GM19328 (cell line): ENCODE measurements at regions not wholly inside any gene's neighbourhood (a gene's known extent, or its start where the extent isn't known, plus 50 kb on each side); places are given as distances from the start of the nearest gene placed in this dataset.
"Not testable (repeated sequence)": the region's sequence is repeated elsewhere in the genome, so short reads cannot be mapped to it uniquely, and the experiment has no call there.

Experiments used
- ATAC-seq: cut with Tn5 transposase; IDR thresholded peaks from one replicate; pipeline ENCODE4 v1.9.1; 2021; ENCODE audit warnings: mild to moderate bottlenecking, moderate library complexity; ENCODE audit not compliant: unreplicated experiment

DNA sequence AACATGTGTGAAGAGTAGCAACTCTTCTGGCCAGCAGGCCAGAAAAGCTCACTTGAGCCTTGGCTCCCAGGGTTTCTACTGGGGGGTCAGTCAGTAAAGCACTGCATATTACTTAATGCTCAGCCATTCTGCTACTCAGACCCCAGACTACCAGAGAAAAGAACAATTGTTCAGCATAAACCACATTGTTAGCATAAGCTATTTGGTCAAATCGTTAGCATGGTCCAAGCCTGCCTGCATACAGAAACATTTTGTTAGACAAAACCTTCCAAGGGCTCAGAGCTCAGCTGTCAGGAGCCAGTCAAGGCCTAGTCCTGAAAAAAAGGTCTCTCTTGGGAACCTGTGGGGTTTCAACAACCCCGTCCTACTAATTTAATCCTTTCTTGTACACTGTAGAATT, 449.3 kb downstream of the PRR16 start:
- no peak for ATAC-seq

DNA sequence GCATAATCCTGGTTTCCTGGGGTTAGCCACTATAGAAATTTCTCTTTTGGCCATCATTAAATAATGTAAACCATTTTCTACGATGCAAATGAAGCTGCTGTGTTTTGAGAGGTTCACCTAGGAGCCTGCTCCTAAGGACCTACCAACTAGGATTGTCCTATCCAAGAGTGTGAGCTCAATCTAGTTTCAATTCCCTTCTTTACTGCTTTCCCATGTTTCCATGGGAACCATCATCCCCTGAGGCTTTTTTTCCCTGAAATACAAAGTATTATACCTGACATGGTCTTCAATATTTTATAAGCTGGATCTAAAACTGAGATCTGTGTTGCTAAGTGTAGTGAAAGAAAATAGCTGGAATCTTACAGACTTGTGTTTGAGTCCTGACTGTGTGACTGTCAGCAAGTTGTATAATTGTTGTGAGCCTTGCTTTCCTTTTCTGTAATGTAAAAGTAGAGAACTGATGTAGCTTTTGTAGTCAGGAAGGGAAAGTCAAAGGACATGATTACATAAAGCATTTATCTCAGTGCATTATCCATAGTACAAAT, 453.2 kb downstream of the PRR16 start:
- ATAC-seq = no peak

DNA sequence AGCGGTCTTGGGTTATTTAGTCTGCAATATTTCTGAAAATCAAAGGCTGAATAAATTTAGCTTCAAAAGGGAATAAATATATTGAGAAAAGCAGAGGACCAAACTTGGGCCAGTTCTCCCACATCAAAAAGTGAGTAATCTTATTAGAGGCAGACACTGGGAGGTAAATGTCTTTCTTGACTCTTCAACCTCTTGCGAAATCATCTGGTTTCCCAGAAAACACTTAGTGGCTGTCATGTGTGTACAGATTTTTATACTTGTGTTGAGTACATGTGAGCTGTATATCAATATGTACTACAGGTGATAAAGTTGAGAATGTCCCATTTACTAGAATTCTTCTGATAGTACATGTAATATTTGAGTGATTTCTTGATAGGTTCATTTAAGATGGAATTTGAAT, 454.9 kb downstream of the PRR16 start:
- no peak for ATAC-seq

DNA sequence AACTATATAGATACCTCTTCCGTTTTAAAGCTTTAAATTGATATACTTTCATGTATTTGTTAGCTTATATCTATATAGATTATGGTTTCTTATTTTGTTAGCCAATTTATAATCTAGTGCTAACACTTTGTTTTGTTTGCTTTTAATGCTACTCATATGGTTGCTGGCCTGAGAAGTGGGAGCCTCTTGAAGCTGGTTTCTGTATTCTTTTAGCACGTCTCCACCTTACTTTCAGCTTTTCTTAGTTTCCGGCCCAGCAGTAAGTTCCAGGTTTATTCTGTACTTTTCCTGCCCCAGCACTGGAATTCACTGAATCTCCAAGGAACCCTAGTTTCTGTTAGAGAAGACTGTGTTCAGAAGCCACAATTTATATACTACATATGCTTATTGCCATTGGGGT, 458.9 kb downstream of the PRR16 start:
- ATAC-seq = no peak

DNA sequence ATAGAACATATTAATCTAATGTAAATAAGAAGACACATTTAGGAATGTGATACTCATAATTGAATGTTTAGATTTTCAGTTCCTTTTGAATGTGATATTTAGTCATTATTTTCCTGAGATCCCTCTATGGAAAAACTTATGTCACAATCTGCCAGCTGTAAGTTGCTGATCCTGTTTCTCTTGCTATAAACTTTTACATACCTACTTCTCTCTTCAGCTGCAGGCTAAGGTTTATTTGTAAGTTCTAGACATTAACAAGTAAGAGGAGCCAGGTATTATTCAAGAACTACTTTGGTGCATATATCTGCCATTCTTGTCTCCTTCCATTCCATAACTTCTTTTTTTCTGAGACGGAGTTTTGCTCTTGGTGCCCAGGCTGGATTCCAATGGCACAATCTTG, 462.4 kb downstream of the PRR16 start:
- ATAC-seq = no peak

DNA sequence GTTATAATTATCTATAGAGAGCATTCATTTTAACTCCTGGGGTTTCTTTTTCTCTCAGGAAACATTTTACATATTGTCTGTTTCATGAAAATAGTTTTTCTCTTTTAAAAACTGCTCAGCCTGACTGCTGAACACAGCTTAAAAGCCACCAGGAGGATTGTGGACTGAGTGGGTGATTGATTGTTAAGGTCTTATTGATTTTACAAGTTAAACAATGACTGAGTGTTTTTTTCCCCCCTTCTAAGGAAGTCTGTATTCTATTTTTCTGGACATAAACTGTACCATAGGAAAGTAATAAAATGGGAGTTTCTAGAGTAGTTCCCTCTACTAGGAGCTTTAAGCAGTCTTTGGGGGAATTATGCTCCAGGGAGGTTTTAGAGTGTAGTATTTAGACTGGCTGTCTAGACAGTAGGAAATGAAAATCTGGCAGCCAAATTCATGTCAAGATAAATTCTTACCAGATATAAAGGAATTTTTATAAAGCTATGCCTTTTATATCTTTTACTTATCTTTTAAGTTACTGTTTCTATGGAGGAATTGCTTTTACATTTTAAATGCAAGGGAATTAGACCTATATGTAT, 463.9 kb downstream of the PRR16 start:
- no peak for ATAC-seq

DNA sequence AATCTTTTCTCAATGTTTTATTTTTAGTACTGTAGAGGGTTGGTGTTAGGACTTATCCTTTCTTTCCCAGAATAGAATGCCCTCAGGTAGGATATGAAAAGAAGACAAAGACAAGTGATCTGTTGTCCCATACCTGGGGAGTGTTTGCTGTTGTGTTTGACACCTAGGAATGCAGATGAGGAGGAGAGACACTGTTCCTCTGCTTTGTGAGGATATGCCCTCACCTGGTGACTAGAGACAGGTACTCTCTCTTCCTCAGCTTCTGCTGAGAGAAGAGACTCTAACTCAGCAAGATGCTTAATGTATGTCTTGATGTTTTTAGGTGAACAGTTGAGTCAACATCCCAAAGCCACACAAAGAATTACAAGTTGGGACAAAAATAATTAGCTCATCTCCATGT, 468.4 kb downstream of the PRR16 start:
- no peak for ATAC-seq

DNA sequence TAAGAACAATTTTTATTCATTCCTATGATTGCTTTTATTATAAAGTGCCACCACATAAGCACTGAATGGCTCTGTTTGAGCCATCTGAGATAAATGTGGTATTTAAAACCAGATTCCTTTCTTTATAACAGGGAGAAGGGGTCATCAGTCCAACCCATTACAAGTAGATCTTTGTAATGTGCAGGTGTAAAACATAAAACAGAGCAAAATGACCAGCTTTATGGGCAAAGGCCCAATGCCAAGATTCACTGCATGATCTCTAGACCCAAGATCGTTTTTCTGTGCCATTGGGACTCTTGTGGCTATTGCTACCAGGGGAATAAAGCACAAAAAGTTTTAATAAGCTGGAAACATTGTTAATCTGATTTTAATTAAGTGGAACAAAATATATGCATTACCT, 469.9 kb downstream of the PRR16 start:
- no peak for ATAC-seq

DNA sequence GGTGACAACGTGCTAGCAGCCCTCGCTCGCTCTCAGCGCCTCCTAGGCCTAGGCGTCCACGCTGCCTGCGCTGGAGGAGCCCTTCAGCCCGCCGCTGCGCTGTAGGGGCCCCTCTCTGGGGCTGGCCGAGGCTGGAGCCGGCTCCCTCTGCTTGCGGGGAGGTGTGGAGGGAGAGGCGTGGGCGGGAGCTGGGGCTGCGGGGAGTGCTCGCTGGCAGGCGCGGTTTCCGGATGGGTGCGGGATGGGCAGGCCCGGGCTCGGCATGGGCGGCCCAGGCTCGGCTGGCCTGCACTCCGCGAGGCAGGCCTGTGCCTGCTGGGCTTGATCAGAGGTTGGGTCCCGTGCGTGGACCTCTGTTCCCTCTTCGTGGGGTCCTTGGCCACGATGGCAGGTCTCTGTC, 472.6 kb downstream of the PRR16 start:
- ATAC-seq = no peak

DNA sequence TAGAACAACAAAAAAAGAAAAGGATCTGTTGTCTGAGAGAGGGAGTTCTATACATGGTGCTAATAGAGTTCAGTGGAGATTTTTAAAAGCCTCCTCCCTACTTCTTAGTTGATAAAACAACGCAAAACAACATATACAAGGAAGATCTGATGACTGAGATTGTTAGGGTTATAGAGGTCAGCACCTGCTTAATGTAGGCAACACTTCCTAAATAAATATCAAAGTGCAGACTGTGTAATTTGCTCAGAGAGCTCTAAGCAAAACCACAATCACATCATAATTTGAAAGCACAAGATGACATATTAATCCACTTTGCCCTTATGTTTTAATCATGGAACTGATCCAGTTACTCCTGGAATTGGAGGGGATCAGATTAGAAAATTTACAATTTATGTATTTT, 474.5 kb downstream of the PRR16 start:
- ATAC-seq = no peak

DNA sequence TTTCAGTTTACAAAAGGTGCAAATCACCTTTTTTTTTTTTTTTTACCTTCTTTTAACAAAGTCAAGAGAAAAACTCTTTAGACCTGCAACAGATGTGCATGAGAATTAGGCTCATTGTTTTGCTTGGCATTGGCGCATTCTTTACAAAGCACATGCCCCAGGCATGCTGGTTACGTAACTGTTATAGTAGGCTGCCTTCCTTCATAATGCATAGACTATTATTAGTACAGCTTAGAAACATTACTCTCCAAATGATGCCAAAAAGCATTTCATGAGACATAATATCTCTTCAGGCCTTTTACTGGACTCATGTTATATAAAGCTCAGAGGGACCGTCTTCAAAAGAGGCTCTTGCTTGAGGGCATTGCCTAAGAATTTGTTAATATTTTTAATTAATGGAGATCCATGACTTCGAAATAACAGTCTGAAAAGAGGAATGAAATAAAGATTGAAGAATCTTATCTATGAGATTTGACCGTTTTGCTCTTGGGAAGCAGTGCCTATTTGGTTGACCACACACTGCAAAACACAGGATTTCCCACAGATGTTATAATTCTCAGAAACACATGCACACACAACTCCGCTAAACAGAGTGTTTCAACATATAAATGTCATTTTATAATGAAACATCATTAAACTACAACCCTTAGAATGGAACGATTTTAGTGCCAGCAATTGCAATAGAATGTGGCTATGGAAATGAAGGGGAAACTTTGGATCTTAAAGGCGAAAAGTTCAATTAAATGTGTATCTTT, 478.7 kb downstream of the PRR16 start:
- ATAC-seq = no peak

DNA sequence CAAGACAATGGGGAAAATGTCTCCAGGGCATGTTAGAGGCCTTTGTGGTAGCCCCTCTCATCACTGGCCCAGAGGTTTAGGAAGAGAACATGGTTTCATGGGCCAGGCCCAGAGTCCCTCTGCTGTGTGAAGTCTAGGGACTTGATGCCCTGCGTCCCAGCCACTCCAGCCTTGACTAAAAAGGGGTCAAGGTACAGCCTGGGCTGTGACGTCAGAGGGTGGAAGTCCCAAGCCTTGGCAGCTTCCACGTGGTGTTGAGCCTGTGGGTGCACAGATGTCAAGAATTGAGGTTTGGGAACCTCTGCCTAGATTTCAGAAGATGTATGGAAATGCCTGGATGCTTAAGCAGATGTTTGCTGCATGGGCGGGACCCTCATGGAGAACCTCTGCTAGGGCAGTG, 485.5 kb downstream of the PRR16 start:
- not testable (repeated sequence) for ATAC-seq

DNA sequence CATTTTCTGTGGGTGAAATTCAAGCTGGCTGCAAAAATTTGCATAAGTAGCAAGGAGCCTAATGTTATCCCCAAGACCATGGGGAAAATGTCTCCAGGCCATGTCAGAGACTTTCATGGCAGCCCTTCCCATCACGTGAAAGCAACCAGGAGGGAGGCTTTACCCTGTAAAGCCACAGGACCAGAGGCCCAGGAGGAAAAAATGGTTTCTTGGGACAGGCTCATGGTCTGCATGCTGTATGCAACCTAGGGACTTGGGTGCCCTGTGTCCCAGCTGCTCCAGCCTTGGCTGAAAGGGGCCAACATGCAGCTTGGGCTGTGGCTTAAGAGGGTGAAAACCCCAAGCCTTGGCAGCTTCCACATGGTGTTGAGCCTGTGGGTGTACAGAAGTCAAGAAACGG, 489.3 kb downstream of the PRR16 start:
- ATAC-seq = not testable (repeated sequence)

DNA sequence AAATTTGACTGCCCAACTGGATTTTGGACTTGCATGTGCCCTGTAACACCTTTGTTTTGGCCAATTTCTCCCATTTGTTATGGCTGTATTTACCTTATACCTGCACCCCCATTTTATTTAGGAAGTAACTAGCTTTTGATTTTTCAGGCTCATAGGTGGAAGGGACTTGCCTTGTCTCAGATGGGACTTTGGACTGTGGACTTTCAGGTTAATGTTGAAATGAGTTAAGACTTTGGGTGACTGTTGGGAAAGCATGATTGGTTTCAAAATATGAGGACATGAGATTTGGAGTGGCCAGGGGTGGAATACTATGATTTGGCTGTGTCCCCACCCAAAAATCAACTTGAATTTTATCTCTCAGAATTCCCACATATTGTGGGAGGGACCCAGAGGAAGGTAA, 490.2 kb downstream of the PRR16 start:
- no peak for ATAC-seq

DNA sequence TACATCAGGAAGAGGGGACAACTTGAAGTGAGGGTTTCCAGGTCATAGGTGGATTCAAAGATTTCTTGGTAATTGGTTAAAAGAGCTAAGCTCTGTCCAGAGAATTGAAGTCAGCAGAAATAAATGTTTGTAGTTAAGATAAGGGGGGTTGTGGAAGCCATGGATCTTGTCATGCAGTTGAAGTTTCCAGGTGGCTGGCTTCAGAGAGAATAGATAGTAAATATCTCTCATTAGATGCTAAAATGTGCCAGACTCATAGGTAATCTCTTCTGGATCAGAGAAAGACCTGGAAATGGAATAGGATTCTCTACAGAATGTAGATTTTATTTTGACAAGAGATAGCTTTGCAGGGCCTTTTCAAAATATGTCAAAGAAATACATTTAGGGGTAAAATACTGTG, 491.7 kb downstream of the PRR16 start:
- ATAC-seq = no peak

DNA sequence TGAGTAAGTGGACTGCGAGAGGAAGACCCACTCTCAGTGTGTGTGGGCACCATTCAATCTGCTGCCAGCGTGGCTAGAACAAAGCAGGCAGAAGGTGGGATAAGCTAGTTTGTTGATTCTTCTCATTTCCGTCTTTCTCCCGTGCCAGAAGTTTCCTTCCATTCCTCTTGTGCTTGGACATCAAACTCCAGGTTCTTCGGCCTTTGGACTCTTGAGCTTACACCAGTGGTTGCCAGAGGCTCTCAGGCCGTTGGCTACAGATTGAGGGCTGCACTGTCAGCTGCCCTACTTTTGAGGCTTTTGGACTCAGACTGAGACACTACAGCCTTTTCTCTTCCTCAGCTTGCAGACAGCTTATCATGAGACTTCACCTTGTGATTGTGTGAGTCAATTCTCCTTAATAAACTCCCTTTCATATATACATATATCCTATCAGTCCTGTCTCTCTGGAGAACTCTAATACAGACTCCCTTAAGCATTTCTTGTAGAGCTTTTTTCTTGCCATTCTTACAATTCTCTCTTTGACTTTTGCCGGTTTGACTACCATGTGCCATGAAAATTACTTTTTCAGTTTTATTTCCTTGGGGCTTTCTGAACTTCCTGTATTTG, 494.9 kb downstream of the PRR16 start:
- ATAC-seq = no peak

DNA sequence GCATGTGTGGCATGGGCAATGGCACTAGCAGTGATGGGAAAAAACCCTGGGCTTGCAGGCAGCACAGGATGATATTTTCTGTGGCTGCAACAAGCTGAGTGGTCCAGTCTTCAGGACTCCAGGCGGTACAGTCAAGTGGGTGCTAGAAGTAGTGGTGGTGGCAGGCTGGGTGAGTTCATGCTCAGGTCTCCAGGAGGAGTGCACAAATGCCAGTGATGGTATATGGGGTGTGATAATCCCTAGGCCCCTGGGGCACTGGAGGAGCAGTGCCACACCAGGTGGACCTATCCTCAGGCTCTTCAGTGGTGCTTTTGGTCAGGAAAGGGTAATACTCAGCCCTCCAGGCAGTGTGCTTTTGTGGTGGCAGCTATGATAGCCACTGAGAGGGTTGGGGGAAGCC, 496.4 kb downstream of the PRR16 start:
- ATAC-seq = no peak

DNA sequence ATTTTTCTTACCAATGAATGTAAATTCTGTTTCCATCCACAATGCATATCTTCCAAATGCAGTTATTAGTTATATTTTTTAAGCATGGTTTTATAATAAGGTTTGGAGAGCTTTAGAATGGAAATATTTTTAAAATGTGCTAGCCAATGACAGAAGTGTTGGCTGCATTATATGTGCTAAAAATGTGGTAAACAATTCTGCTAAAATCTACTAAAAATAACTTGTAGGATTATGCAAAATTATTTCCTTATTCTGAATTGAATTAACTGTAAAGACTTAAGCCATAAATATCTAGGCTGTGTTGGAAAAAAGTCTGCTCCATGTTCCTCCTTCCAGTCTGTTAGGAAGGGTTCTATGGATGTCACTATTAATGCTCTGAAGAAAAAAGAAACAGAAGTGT, 503.3 kb downstream of the PRR16 start:
- no peak for ATAC-seq

DNA sequence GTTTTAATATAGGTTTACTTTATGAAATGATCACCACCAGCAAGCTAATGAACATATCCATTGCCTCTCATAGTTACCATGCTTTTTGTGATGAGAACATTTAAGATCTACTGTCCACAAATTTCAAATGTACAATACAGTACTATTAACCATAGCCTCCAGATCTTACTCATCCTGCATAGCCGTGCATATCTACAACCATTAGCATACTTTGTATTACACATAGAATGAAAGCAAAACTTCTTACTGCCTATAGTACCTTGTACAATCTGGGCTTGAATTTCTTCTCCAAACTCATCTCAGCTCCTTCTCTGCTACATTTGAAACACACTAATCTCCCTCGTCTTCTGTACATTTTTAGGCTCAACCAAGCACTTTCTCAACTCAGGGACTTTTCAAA, 510.6 kb downstream of the PRR16 start:
- no peak for ATAC-seq

DNA sequence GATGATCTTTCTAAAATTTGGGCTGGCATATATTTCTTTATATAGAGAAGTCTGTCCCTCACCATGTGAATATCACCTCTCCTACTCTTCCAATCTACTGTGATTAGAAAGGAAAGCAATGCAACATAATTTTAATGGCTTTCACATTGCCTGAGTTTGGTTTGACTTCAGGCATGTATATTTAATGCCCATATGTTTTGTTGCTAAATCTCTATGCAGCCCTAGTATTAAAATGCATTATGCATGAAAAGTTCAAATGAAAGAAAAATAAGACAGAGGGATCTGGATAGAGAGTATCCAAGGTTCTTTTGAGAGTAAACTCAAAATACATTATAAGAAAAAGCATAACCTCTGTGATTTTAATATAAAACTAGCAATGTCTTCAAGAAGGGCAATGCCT, 518.3 kb downstream of the PRR16 start:
- no peak for ATAC-seq

DNA sequence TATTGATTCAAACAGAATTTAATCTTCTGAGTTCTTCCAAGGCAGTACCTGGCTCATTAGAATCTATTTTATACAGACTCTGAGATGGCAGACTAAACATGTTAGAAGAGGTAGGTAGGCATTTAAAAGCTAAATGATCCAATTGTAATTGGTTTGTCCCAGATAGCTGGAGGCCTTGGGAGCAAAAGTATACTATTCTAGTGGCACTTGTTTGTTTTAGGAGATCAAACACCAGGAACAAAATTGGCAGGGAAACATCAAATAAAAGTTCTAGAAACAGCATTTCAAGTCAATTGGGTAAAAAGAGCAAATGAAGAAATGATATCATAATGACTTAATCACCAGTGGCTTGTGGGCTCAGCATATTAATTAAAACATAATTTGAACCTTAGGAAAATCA, 521.4 kb downstream of the PRR16 start:
- ATAC-seq = no peak

DNA sequence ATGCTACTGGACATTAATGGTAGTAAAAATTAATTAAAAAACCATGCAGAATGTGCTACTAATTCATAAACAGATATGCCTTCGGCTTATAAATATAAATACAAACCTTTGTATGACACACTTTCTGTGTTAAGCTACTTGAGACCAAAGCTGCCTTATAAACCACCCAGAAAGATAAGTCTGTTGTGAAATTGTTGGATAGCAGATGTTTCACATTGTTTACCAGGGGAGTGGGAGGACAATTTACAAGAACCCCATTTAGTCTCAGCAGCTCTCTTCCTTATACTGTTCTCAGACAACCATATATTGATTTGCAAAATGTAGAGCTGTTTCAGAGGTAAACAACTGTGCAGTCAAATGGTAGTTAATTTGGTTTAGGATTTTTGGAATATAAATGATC, 524.4 kb downstream of the PRR16 start:
- no peak for ATAC-seq
